ENCODE measurements at regions not wholly inside any gene's neighbourhood (a gene's known extent, or its start where the extent isn't known, plus 50 kb on each side); places are given as distances from the start of the nearest gene placed in this dataset.

GRCh38 chr5:84573017-84573712 lies 188.5 kb upstream of the EDIL3 start:
- no peak overlapping the region for H3K4me3 Mint-ChIP-seq
- TF ChIP-seq CTCF (IDR thresholded peaks at IDR 0.05): no peak
- no peaks in the 10 kb centered on the region for H3K36me3 Mint-ChIP-seq (ENCODE audit: low read depth)
- no peaks in the 10 kb centered on the region for H3K27me3 Mint-ChIP-seq (ENCODE audit: insufficient read depth)
- H3K27ac Mint-ChIP-seq: no peak overlapping the region
- DNase-seq: no peak
- H3K4me1 Mint-ChIP-seq (ENCODE audit: low read depth): no peaks in the 10 kb centered on the region
- peaks cover under 1% of the 10 kb centered on the region; the same call in 1 of the 2 replicates for H3K9me3 Mint-ChIP-seq

- Mint-ChIP-seq H3K27me3 (ENCODE audit: insufficient read depth) (no peaks in the 10 kb centered on the region), H3K36me3 (ENCODE audit: low read depth) (no peaks in the 10 kb centered on the region), H3K4me1 (ENCODE audit: low read depth) (no peaks in the 10 kb centered on the region), H3K27ac (no peak overlapping the region), H3K4me3 (no peak overlapping the region), H3K9me3 (no peaks in the 10 kb centered on the region; the same call in 1 of the 2 replicates)
- no peak for DNase-seq
- no peak for TF ChIP-seq CTCF (IDR thresholded peaks at IDR 0.05)
Observed at GRCh38 chr5:84569307-84569706, 184.6 kb upstream of the EDIL3 start.

GRCh38 chr5:84568171-84568570 lies 183.5 kb upstream of the EDIL3 start:
- Mint-ChIP-seq H3K27me3 (ENCODE audit: insufficient read depth) (no peaks in the 10 kb centered on the region; the same call in 1 of the 2 replicates), H3K4me1 (ENCODE audit: low read depth) (no peaks in the 10 kb centered on the region), H3K36me3 (ENCODE audit: low read depth) (no peaks in the 10 kb centered on the region), H3K27ac (no peak overlapping the region), H3K9me3 (no peaks in the 10 kb centered on the region), H3K4me3 (no peak overlapping the region)
- no peak for TF ChIP-seq CTCF (IDR thresholded peaks at IDR 0.05)
- no peak for DNase-seq

- Mint-ChIP-seq H3K4me1 (ENCODE audit: low read depth) (no peaks in the 10 kb centered on the region), H3K27ac (no peak overlapping the region), H3K9me3 (peaks cover 4% of the 10 kb centered on the region; the same call in 1 of the 2 replicates), H3K27me3 (ENCODE audit: insufficient read depth) (no peaks in the 10 kb centered on the region; the same call in 1 of the 2 replicates), H3K36me3 (ENCODE audit: low read depth) (no peaks in the 10 kb centered on the region), H3K4me3 (no peak overlapping the region)
- DNase-seq: no peak
- no peak for TF ChIP-seq CTCF (IDR thresholded peaks at IDR 0.05)
Observed at GRCh38 chr5:84565866-84566265, 181.2 kb upstream of the EDIL3 start.

GRCh38 chr5:84564321-84565075 lies 179.8 kb upstream of the EDIL3 start:
- no peaks in the 10 kb centered on the region for H3K4me1 Mint-ChIP-seq (ENCODE audit: low read depth)
- DNase-seq: no peak
- H3K27me3 Mint-ChIP-seq (ENCODE audit: insufficient read depth): no peaks in the 10 kb centered on the region; the same call in 1 of the 2 replicates
- no peak overlapping the region for H3K4me3 Mint-ChIP-seq
- H3K27ac Mint-ChIP-seq: no peak overlapping the region
- no peaks in the 10 kb centered on the region for H3K36me3 Mint-ChIP-seq (ENCODE audit: low read depth)
- TF ChIP-seq CTCF (IDR thresholded peaks at IDR 0.05): no peak
- H3K9me3 Mint-ChIP-seq: peaks cover 8% of the 10 kb centered on the region; the same call in 1 of the 2 replicates
